H9 (cell line): ENCODE measurements at regions not wholly inside any gene's neighbourhood (a gene's known extent, or its start where the extent isn't known, plus 50 kb on each side); places are given as distances from the start of the nearest gene placed in this dataset.

Experiments used
- DNase-seq: peaks from one replicate; pipeline ENCODE4 v3.0.0-alpha.2; 2017
- H2AFZ ChIP-seq: one replicate; pipeline ENCODE4 v1.6.1; 2013; ENCODE audit warnings: mild to moderate bottlenecking, low read length, control low read depth, moderate library complexity
- H2AK5ac ChIP-seq: 2 replicates; pipeline ENCODE4 v1.6.1; 2013; ENCODE audit warnings: low read length, control low read depth, mixed read lengths; ENCODE audit not compliant: insufficient read length
- H2BK120ac ChIP-seq: one replicate; pipeline ENCODE4 v1.6.1; 2013; ENCODE audit warnings: low read depth, mild to moderate bottlenecking, low read length, control low read depth, inconsistent platforms; ENCODE audit not compliant: poor library complexity, severe bottlenecking
- H2BK12ac ChIP-seq: 2 replicates; pipeline ENCODE4 v1.6.1; 2013; ENCODE audit warnings: low read length, control low read depth, mixed read lengths, low read depth; ENCODE audit not compliant: insufficient read length
- H2BK15ac ChIP-seq: 2 replicates; pipeline ENCODE4 v1.6.1; 2013; ENCODE audit warnings: low read depth, low read length, control low read depth
- H2BK20ac ChIP-seq: one replicate; pipeline ENCODE4 v1.6.1; 2013; ENCODE audit warnings: low read depth, mild to moderate bottlenecking, low read length, control low read depth, inconsistent platforms; ENCODE audit not compliant: poor library complexity, severe bottlenecking
- H2BK5ac ChIP-seq: 2 replicates; pipeline ENCODE4 v1.6.1; 2013; ENCODE audit warnings: low read length, control low read depth, mixed read lengths; ENCODE audit not compliant: insufficient read length
- H3K14ac ChIP-seq: 2 replicates; pipeline ENCODE4 v1.6.1; 2013; ENCODE audit warnings: low read length, control low read depth; ENCODE audit not compliant: insufficient read depth
- H3K18ac ChIP-seq: 2 replicates; pipeline ENCODE4 v1.6.1; 2013; ENCODE audit warnings: low read depth, mild to moderate bottlenecking, mixed read lengths, low read length, control low read depth; ENCODE audit not compliant: insufficient read length
- H3K23ac ChIP-seq: 2 replicates; pipeline ENCODE4 v1.6.1; 2013; ENCODE audit warnings: low read length, control low read depth, mixed read lengths, low read depth; ENCODE audit not compliant: insufficient read length
- H3K23me2 ChIP-seq: 2 replicates; pipeline ENCODE4 v1.6.1; 2013; ENCODE audit warnings: low read depth, mild to moderate bottlenecking, mixed read lengths, low read length, control low read depth; ENCODE audit not compliant: insufficient read length, poor library complexity, severe bottlenecking
- H3K27ac ChIP-seq: 2 replicates; pipeline ENCODE4 v1.5.1; 2013; ENCODE audit warnings: low read length, control low read depth, mixed read lengths, low read depth; ENCODE audit not compliant: insufficient read length
- H3K27me3 ChIP-seq: 2 replicates; pipeline ENCODE4 v1.6.1; 2013; ENCODE audit warnings: low read length, control low read depth, inconsistent platforms; ENCODE audit not compliant: insufficient read depth
- H3K4ac ChIP-seq: 2 replicates; pipeline ENCODE4 v1.6.1; 2013; ENCODE audit warnings: low read depth, mild to moderate bottlenecking, control low read depth, inconsistent platforms, low read length, moderate library complexity
- H3K4me1 ChIP-seq: 2 replicates; pipeline ENCODE4 v1.6.1; 2013; ENCODE audit warnings: low read length, control low read depth, inconsistent platforms; ENCODE audit not compliant: insufficient read depth
- H3K4me2 ChIP-seq: 2 replicates; pipeline ENCODE4 v1.6.1; 2013; ENCODE audit warnings: low read length, control low read depth, mixed read lengths; ENCODE audit not compliant: insufficient read length, insufficient read depth
- H3K56ac ChIP-seq: 2 replicates; pipeline ENCODE4 v1.6.1; 2013; ENCODE audit warnings: low read depth, mild to moderate bottlenecking, mixed read lengths, low read length, control low read depth; ENCODE audit not compliant: insufficient read length
- H3K79me1 ChIP-seq: 2 replicates; pipeline ENCODE4 v1.6.1; 2013; ENCODE audit warnings: low read depth, mild to moderate bottlenecking, moderate library complexity, low read length, control low read depth, inconsistent platforms; ENCODE audit not compliant: insufficient read depth, poor library complexity, severe bottlenecking
- H3K79me2 ChIP-seq: 2 replicates; pipeline ENCODE4 v1.6.1; 2013; ENCODE audit warnings: low read length, control low read depth, inconsistent platforms; ENCODE audit not compliant: insufficient read depth
- H3K9ac ChIP-seq: 2 replicates; pipeline ENCODE4 v1.6.1; 2013; ENCODE audit warnings: low read length, control low read depth, mixed read lengths; ENCODE audit not compliant: insufficient read length; ENCODE audit errors: extremely low read depth
- H3K9me3 ChIP-seq: one replicate; pipeline ENCODE4 v1.6.1; 2013; ENCODE audit warnings: low read depth, low read length, inconsistent platforms; ENCODE audit not compliant: control insufficient read depth
- H3T11ph ChIP-seq: one replicate; pipeline ENCODE4 v1.6.1; 2013; ENCODE audit warnings: mild to moderate bottlenecking, low read length, control low read depth, inconsistent platforms
- H4K20me1 ChIP-seq: one replicate; pipeline ENCODE4 v1.6.1; 2013; ENCODE audit not compliant: control insufficient read depth, insufficient read length, insufficient read depth
- H4K5ac ChIP-seq: 2 replicates; pipeline ENCODE4 v1.6.1; 2013; ENCODE audit warnings: low read depth, mild to moderate bottlenecking, mixed read lengths, low read length, control low read depth; ENCODE audit not compliant: insufficient read length
- H4K8ac ChIP-seq: replicated peaks from 2 replicates; pipeline ENCODE4 v1.6.1; 2013; ENCODE audit warnings: low read length, control low read depth, mixed read lengths, low read depth; ENCODE audit not compliant: insufficient read length
- H4K91ac ChIP-seq: 2 replicates; pipeline ENCODE4 v1.6.1; 2013; ENCODE audit warnings: low read depth, mild to moderate bottlenecking, moderate library complexity, mixed read lengths, low read length, control low read depth; ENCODE audit not compliant: insufficient read length
- H3K27ac Mint-ChIP-seq, 3 experiments: 2 replicates in 2 of 3; 3 replicates in 1 of 3; pipeline ENCODE4 v1.8.0; 2020 to 2021; ENCODE audit warnings: mixed read lengths in 3 of 3, mild to moderate bottlenecking in 1 of 3, moderate library complexity in 1 of 3
- H3K27me3 Mint-ChIP-seq: 2 replicates; pipeline ENCODE4 v1.8.0; 2021; ENCODE audit warnings: low read depth, mild to moderate bottlenecking, moderate library complexity, mixed read lengths
- H3K36me3 Mint-ChIP-seq, 3 experiments: 2 replicates in 2 of 3; 3 replicates in 1 of 3; pipeline ENCODE4 v1.8.0; 2020 to 2021; ENCODE audit warnings: low read depth in 3 of 3, mixed read lengths in 3 of 3; ENCODE audit not compliant: insufficient read depth in 1 of 3
- H3K4me1 Mint-ChIP-seq, 2 experiments: 2 replicates each; pipeline ENCODE4 v1.8.0; 2020; ENCODE audit warnings: mixed read lengths in 2 of 2
- H3K4me3 Mint-ChIP-seq, 2 experiments: 2 replicates in 1 of 2; 3 replicates in 1 of 2; pipeline ENCODE4 v1.8.0; 2020 to 2021; ENCODE audit warnings: mild to moderate bottlenecking in 2 of 2, mixed read lengths in 2 of 2, moderate library complexity in 1 of 2
- H3K9me3 Mint-ChIP-seq, 2 experiments: 2 replicates in 1 of 2; 3 replicates in 1 of 2; pipeline ENCODE4 v1.8.0; 2020; ENCODE audit warnings: mild to moderate bottlenecking in 2 of 2, mixed read lengths in 2 of 2, moderate library complexity in 1 of 2
- CTCF ChIP-seq: fragments of 200-600 bp; sonication (generic); conservative IDR thresholded peaks from 3 replicates; pipeline ENCODE4 v1.8.0; 2021; ENCODE audit warnings: antibody characterized with exemption, mild to moderate bottlenecking

GRCh38 chr16:65372171-65372570, 250.3 kb upstream of the CDH11 start:
- no peak overlapping the region for H2AFZ ChIP-seq

More at GRCh38 chr16:65372171-65372570, 250.3 kb upstream of the CDH11 start:
- H3K4me3 Mint-ChIP-seq = no peak overlapping the region
- Histone ChIP-seq H2BK15ac (no peak overlapping the region), H3T11ph (no peak overlapping the region), H3K18ac (no peak overlapping the region), H4K20me1 (no peaks in the 10 kb centered on the region), H3K79me2 (no peaks in the 10 kb centered on the region), H3K14ac (no peak overlapping the region), H3K56ac (no peak overlapping the region), H3K9ac (no peak overlapping the region), H2BK20ac (no peak overlapping the region), H2BK12ac (no peak overlapping the region), H3K4me1 (0 out of 2 replicates have a peak, but pooled peaks cover 5% of the 10 kb centered on the region), H2BK5ac (no peak overlapping the region), H2AK5ac (no peak overlapping the region), H3K9me3 (no peaks in the 10 kb centered on the region), H2BK120ac (no peak overlapping the region), H3K4me2 (no peak overlapping the region), H3K27me3 (no peaks in the 10 kb centered on the region), H4K8ac (no peak overlapping the region), H3K4ac (no peak overlapping the region), H3K79me1 (no peaks in the 10 kb centered on the region), H3K23ac (no peak overlapping the region), H3K27ac (no peak overlapping the region), H4K5ac (no peak overlapping the region), H3K23me2 (no peaks in the 10 kb centered on the region), H4K91ac (no peak overlapping the region)
- peaks cover 3 to 7% of the 10 kb centered on the region in 2 experiments; a peak in 4 of 5 replicates for H3K9me3 Mint-ChIP-seq
- no peak overlapping the region for H3K27ac Mint-ChIP-seq
- no peak for DNase-seq
- peaks cover 7 to 10% of the 10 kb centered on the region in 2 experiments for H3K4me1 Mint-ChIP-seq
- no peaks in the 10 kb centered on the region for H3K27me3 Mint-ChIP-seq
- TF ChIP-seq CTCF = no peak
- H3K36me3 Mint-ChIP-seq = peaks cover 2 to 5% (median 3%) of the 10 kb centered on the region in 3 experiments; a peak in 3 of 7 replicates
